ENCODE measurements at regions not wholly inside any gene's neighbourhood (a gene's known extent, or its start where the extent isn't known, plus 50 kb on each side); places are given as distances from the start of the nearest gene placed in this dataset.

DNA sequence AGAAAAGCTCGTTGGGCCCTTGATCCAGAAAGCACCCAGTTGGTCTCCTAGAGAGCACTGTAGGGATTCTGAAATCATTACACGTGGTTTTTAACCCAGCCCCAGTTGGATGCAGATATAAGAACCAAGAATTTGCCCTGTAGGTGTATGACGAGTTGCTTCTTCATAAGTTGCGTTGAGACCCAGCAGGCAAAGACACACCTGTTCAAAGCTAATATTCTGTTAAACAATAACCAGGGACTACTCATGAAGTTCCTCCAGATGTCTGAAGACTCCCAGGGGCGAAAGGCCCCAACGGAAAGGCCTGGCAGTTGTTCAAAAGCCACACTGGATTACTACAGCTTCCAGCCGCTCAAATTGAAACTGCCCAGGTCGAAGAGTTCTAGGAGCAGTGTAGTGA is 88.6 kb upstream of the HNRNPU start:
- TF ChIP-seq POLR2AphosphoS5 (IDR thresholded peaks at IDR 0.05): no peak
- TF ChIP-seq, protein P1, sequence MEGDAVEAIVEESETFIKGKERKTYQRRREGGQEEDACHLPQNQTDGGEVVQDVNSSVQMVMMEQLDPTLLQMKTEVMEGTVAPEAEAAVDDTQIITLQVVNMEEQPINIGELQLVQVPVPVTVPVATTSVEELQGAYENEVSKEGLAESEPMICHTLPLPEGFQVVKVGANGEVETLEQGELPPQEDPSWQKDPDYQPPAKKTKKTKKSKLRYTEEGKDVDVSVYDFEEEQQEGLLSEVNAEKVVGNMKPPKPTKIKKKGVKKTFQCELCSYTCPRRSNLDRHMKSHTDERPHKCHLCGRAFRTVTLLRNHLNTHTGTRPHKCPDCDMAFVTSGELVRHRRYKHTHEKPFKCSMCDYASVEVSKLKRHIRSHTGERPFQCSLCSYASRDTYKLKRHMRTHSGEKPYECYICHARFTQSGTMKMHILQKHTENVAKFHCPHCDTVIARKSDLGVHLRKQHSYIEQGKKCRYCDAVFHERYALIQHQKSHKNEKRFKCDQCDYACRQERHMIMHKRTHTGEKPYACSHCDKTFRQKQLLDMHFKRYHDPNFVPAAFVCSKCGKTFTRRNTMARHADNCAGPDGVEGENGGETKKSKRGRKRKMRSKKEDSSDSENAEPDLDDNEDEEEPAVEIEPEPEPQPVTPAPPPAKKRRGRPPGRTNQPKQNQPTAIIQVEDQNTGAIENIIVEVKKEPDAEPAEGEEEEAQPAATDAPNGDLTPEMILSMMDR (IDR thresholded peaks at IDR 0.05): no peak
- TF ChIP-seq POLR2A (IDR thresholded peaks at IDR 0.05): no peak

Data from stomach (tissue), 4 donors.